ENCODE measurements at regions not wholly inside any gene's neighbourhood (a gene's known extent, or its start where the extent isn't known, plus 50 kb on each side); places are given as distances from the start of the nearest gene placed in this dataset.
"Not testable (repeated sequence)": the region's sequence is repeated elsewhere in the genome, so short reads cannot be mapped to it uniquely, and the experiment has no call there.

GRCh38 chr9:74073897-74074296 is 423.2 kb upstream of the RORB start:
- H3K36me3 Mint-ChIP-seq, result no peaks in the 10 kb centered on the region
- H3K4me3 Mint-ChIP-seq, result no peak overlapping the region
- H2AFZ ChIP-seq (ENCODE audit: insufficient read depth, low read depth, low read length, poor library complexity, severe bottlenecking), result no peak overlapping the region
- no peaks in the 10 kb centered on the region for H3K36me3 ChIP-seq (replicated peaks in 1 of 2; ENCODE audit: control insufficient read depth in 1 of 2, insufficient read depth in 2 of 2, low read length in 2 of 2)
- no peaks in the 10 kb centered on the region for H4K20me1 ChIP-seq (ENCODE audit: insufficient read depth, low read length)
- H3K9ac ChIP-seq (ENCODE audit: insufficient read depth, low read length, poor library complexity, severe bottlenecking), result no peak overlapping the region
- H3K79me2 ChIP-seq (ENCODE audit: insufficient read depth, low read length), result no peaks in the 10 kb centered on the region
- no peaks in the 10 kb centered on the region for H3K4me1 ChIP-seq (ENCODE audit: control insufficient read depth in 1 of 2, insufficient read depth in 2 of 2, low read length in 2 of 2)
- H3K9me3 Mint-ChIP-seq, result peaks cover 2 to 23% (median 10%) of the 10 kb centered on the region in 7 donors
- no peak overlapping the region for H3K27ac ChIP-seq (ENCODE audit: low read depth in 1 of 2, low read length in 2 of 2)
- no peaks in the 10 kb centered on the region for H3K27me3 ChIP-seq (ENCODE audit: control insufficient read depth in 2 of 2, insufficient read depth in 2 of 2, low read length in 2 of 2)
- H3K4me3 ChIP-seq (replicated peaks in 1 of 3; ENCODE audit: low read depth in 2 of 3, low read length in 3 of 3), result no peak overlapping the region
- no peak overlapping the region for H3K4me2 ChIP-seq (replicated peaks; ENCODE audit: extremely low read depth, low read length, poor library complexity, severe bottlenecking)
- DNase-seq, result no peak
- intact Hi-C loops (cut with micrococcal nuclease), result no loop called here
- no peaks in the 10 kb centered on the region for H3K27me3 Mint-ChIP-seq (ENCODE audit: low read depth in 3 of 3)
- H3K9me3 ChIP-seq (replicated peaks in 1 of 2; ENCODE audit: control insufficient read depth in 1 of 2, insufficient read depth in 1 of 2, low read length in 2 of 2), result peaks cover 17 to 20% of the 10 kb centered on the region in 2 donors
- TF ChIP-seq, protein P1, sequence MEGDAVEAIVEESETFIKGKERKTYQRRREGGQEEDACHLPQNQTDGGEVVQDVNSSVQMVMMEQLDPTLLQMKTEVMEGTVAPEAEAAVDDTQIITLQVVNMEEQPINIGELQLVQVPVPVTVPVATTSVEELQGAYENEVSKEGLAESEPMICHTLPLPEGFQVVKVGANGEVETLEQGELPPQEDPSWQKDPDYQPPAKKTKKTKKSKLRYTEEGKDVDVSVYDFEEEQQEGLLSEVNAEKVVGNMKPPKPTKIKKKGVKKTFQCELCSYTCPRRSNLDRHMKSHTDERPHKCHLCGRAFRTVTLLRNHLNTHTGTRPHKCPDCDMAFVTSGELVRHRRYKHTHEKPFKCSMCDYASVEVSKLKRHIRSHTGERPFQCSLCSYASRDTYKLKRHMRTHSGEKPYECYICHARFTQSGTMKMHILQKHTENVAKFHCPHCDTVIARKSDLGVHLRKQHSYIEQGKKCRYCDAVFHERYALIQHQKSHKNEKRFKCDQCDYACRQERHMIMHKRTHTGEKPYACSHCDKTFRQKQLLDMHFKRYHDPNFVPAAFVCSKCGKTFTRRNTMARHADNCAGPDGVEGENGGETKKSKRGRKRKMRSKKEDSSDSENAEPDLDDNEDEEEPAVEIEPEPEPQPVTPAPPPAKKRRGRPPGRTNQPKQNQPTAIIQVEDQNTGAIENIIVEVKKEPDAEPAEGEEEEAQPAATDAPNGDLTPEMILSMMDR (IDR thresholded peaks at IDR 0.05), result no peak
- 93% methylated on average over 6 of the region's 7 CpGs for WGBS (ENCODE audit: insufficient coverage)
- H3K27ac Mint-ChIP-seq, result no peak overlapping the region
- no peaks in the 10 kb centered on the region for H3K4me1 Mint-ChIP-seq

DNA sequence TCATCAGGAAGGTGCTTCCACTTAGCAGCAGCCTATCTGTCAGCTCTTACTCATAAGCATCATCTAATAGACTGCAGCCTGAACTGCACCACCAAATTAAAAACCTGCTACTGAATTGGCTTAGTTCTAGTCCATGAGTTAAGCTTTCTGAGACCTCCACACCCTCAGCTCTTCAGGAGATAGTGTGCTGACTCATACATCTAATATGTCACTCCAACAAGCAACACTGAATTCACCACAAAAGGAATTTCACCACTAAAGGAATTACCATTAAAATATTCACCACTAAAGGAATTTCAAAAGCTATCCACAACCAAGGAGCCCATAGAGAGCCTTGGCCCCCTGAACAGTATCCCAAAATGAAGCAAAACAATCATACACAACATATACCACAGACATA is 418.5 kb upstream of the RORB start:
- Mint-ChIP-seq H3K4me3 (no peak overlapping the region), H3K27me3 (ENCODE audit: low read depth in 3 of 3) (no peaks in the 10 kb centered on the region), H3K9me3 (peaks cover 2 to 21% (median 8%) of the 10 kb centered on the region in 7 donors), H3K27ac (no peak overlapping the region), H3K4me1 (no peaks in the 10 kb centered on the region), H3K36me3 (no peaks in the 10 kb centered on the region)
- H3K27ac ChIP-seq (ENCODE audit: low read depth in 1 of 2, low read length in 2 of 2), result no peak overlapping the region
- H2AFZ ChIP-seq (ENCODE audit: insufficient read depth, low read depth, low read length, poor library complexity, severe bottlenecking), result no peak overlapping the region
- no peak overlapping the region for H3K4me2 ChIP-seq (replicated peaks; ENCODE audit: extremely low read depth, low read length, poor library complexity, severe bottlenecking)
- no peaks in the 10 kb centered on the region for H3K27me3 ChIP-seq (ENCODE audit: control insufficient read depth in 2 of 2, insufficient read depth in 2 of 2, low read length in 2 of 2)
- H3K9ac ChIP-seq (ENCODE audit: insufficient read depth, low read length, poor library complexity, severe bottlenecking), result no peak overlapping the region
- no peak overlapping the region for H3K4me3 ChIP-seq (replicated peaks in 1 of 3; ENCODE audit: low read depth in 2 of 3, low read length in 3 of 3)
- no peaks in the 10 kb centered on the region for H3K4me1 ChIP-seq (ENCODE audit: control insufficient read depth in 1 of 2, insufficient read depth in 2 of 2, low read length in 2 of 2)
- DNase-seq, result no peak
- H3K9me3 ChIP-seq (replicated peaks in 1 of 2; ENCODE audit: control insufficient read depth in 1 of 2, insufficient read depth in 1 of 2, low read length in 2 of 2), result peaks cover 16 to 17% of the 10 kb centered on the region in 2 donors
- H3K36me3 ChIP-seq (replicated peaks in 1 of 2; ENCODE audit: control insufficient read depth in 1 of 2, insufficient read depth in 2 of 2, low read length in 2 of 2), result no peaks in the 10 kb centered on the region
- intact Hi-C loops (cut with micrococcal nuclease), result no loop called here
- TF ChIP-seq, protein P1 (IDR thresholded peaks at IDR 0.05), result no peak
- H3K79me2 ChIP-seq (ENCODE audit: insufficient read depth, low read length), result no peaks in the 10 kb centered on the region
- H4K20me1 ChIP-seq (ENCODE audit: insufficient read depth, low read length), result no peaks in the 10 kb centered on the region

DNA sequence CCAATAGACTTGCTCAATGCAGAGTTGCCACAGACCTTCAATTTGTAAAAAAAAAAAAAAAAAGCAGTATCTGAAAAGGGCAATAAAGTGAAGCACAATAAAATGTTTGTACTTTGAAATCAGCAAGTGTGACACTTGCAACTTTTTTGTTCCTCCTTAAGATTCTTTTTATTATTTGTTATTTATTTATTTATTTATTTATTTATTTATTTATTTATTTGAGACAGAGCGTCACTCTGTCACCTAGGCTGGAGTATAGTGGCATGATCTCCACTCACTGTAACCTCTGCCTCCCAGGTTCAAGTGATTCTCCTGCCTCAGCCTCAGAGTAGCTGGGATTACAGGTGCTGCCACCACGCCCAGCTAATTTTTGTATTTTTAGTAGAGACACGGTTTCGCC is 416.5 kb upstream of the RORB start:
- H3K4me3 ChIP-seq (replicated peaks in 1 of 3; ENCODE audit: low read depth in 2 of 3, low read length in 3 of 3); H3K4me1 Mint-ChIP-seq; intact Hi-C loops (cut with micrococcal nuclease); H3K36me3 Mint-ChIP-seq; H3K4me2 ChIP-seq (replicated peaks; ENCODE audit: extremely low read depth, low read length, poor library complexity, severe bottlenecking); H2AFZ ChIP-seq (ENCODE audit: insufficient read depth, low read depth, low read length, poor library complexity, severe bottlenecking); H3K9ac ChIP-seq (ENCODE audit: insufficient read depth, low read length, poor library complexity, severe bottlenecking); H3K36me3 ChIP-seq (replicated peaks in 1 of 2; ENCODE audit: control insufficient read depth in 1 of 2, insufficient read depth in 2 of 2, low read length in 2 of 2); H3K4me3 Mint-ChIP-seq; H3K27me3 ChIP-seq (ENCODE audit: control insufficient read depth in 2 of 2, insufficient read depth in 2 of 2, low read length in 2 of 2); H4K20me1 ChIP-seq (ENCODE audit: insufficient read depth, low read length); H3K79me2 ChIP-seq (ENCODE audit: insufficient read depth, low read length); DNase-seq; H3K4me1 ChIP-seq (ENCODE audit: control insufficient read depth in 1 of 2, insufficient read depth in 2 of 2, low read length in 2 of 2); H3K27ac ChIP-seq (ENCODE audit: low read depth in 1 of 2, low read length in 2 of 2); H3K27ac Mint-ChIP-seq; H3K27me3 Mint-ChIP-seq (ENCODE audit: low read depth in 3 of 3): not testable (repeated sequence)
- peaks cover 2 to 16% (median 7%) of the 10 kb centered on the region in 7 donors for H3K9me3 Mint-ChIP-seq
- H3K9me3 ChIP-seq (replicated peaks in 1 of 2; ENCODE audit: control insufficient read depth in 1 of 2, insufficient read depth in 1 of 2, low read length in 2 of 2), result peaks cover 13 to 16% of the 10 kb centered on the region in 2 donors
- WGBS (ENCODE audit: insufficient coverage), result 100% methylated on average over 3 of the region's 4 CpGs

All from CD14-positive monocyte (primary cell).